Progenitor cell of endocrine pancreas (in vitro differentiated cells): ENCODE measurements at regions not wholly inside any gene's neighbourhood (a gene's known extent, or its start where the extent isn't known, plus 50 kb on each side); places are given as distances from the start of the nearest gene placed in this dataset.

Experiments used
- DNase-seq: peaks from one replicate; pipeline ENCODE4 v3.0.0; 2021; ENCODE audit warnings: low spot score; ENCODE audit not compliant: unreplicated experiment
- H3K27ac Mint-ChIP-seq: 2 replicates; pipeline ENCODE4 v1.8.0; 2021; ENCODE audit warnings: mild to moderate bottlenecking, moderate library complexity, mixed read lengths
- H3K27me3 Mint-ChIP-seq: 2 replicates; pipeline ENCODE4 v1.8.0; 2021; ENCODE audit warnings: mixed read lengths
- H3K36me3 Mint-ChIP-seq: 2 replicates; pipeline ENCODE4 v1.8.0; 2022; ENCODE audit warnings: mixed read lengths; ENCODE audit not compliant: insufficient read depth
- H3K4me1 Mint-ChIP-seq: 2 replicates; pipeline ENCODE4 v1.8.0; 2021; ENCODE audit warnings: low read depth, mixed read lengths
- H3K4me3 Mint-ChIP-seq: 2 replicates; pipeline ENCODE4 v1.8.0; 2021; ENCODE audit warnings: low read depth, mild to moderate bottlenecking, moderate library complexity, mixed read lengths
- H3K9me3 Mint-ChIP-seq: 2 replicates; pipeline ENCODE4 v1.8.0; 2021; ENCODE audit warnings: low read depth, mixed read lengths
- CTCF ChIP-seq: fragments of 200-600 bp; sonication (generic); IDR thresholded peaks from one replicate; pipeline ENCODE4 v1.5.0; 2021; ENCODE audit warnings: antibody characterized with exemption, mild to moderate bottlenecking; ENCODE audit not compliant: unreplicated experiment

GRCh38 chr4:148680884-148681283 lies 238.7 kb upstream of the NR3C2 start:
- Mint-ChIP-seq H3K27me3 (no peaks in the 10 kb centered on the region), H3K4me3 (no peak overlapping the region), H3K4me1 (no peaks in the 10 kb centered on the region), H3K27ac (no peak overlapping the region), H3K9me3 (no peaks in the 10 kb centered on the region), H3K36me3 (no peaks in the 10 kb centered on the region)
- TF ChIP-seq CTCF, result no peak
- DNase-seq, result no peak

GRCh38 chr4:148676344-148676743 lies 234.1 kb upstream of the NR3C2 start:
- Mint-ChIP-seq H3K4me3 (no peak overlapping the region), H3K27ac (no peak overlapping the region), H3K27me3 (no peaks in the 10 kb centered on the region), H3K4me1 (no peaks in the 10 kb centered on the region), H3K36me3 (no peaks in the 10 kb centered on the region), H3K9me3 (no peaks in the 10 kb centered on the region)
- DNase-seq, result no peak
- TF ChIP-seq CTCF, result no peak

GRCh38 chr4:148674876-148675275 lies 232.7 kb upstream of the NR3C2 start:
- no peak for DNase-seq
- H3K9me3 Mint-ChIP-seq, result no peaks in the 10 kb centered on the region
- H3K27me3 Mint-ChIP-seq, result no peaks in the 10 kb centered on the region
- TF ChIP-seq CTCF, result no peak
- no peaks in the 10 kb centered on the region for H3K36me3 Mint-ChIP-seq
- no peak overlapping the region for H3K27ac Mint-ChIP-seq
- no peak overlapping the region for H3K4me3 Mint-ChIP-seq
- H3K4me1 Mint-ChIP-seq, result no peaks in the 10 kb centered on the region

- no peak for DNase-seq
- no peak for TF ChIP-seq CTCF
- no peak overlapping the region for H3K4me3 Mint-ChIP-seq
- no peaks in the 10 kb centered on the region for H3K9me3 Mint-ChIP-seq
- no peaks in the 10 kb centered on the region for H3K4me1 Mint-ChIP-seq
- no peaks in the 10 kb centered on the region for H3K36me3 Mint-ChIP-seq
- H3K27ac Mint-ChIP-seq, result no peak overlapping the region
- no peaks in the 10 kb centered on the region for H3K27me3 Mint-ChIP-seq
Observed at GRCh38 chr4:148664636-148665035, 222.4 kb upstream of the NR3C2 start.

- H3K36me3 Mint-ChIP-seq, result no peaks in the 10 kb centered on the region
Observed at GRCh38 chr4:148654131-148654530, 211.9 kb upstream of the NR3C2 start.

More at GRCh38 chr4:148654131-148654530, 211.9 kb upstream of the NR3C2 start:
- no peak for DNase-seq
- Mint-ChIP-seq H3K27me3 (no peaks in the 10 kb centered on the region), H3K27ac (no peak overlapping the region), H3K4me3 (no peak overlapping the region), H3K4me1 (no peaks in the 10 kb centered on the region), H3K9me3 (peaks cover 3% of the 10 kb centered on the region)
- no peak for TF ChIP-seq CTCF
